ENCODE measurements at regions not wholly inside any gene's neighbourhood (a gene's known extent, or its start where the extent isn't known, plus 50 kb on each side); places are given as distances from the start of the nearest gene placed in this dataset.

DNA sequence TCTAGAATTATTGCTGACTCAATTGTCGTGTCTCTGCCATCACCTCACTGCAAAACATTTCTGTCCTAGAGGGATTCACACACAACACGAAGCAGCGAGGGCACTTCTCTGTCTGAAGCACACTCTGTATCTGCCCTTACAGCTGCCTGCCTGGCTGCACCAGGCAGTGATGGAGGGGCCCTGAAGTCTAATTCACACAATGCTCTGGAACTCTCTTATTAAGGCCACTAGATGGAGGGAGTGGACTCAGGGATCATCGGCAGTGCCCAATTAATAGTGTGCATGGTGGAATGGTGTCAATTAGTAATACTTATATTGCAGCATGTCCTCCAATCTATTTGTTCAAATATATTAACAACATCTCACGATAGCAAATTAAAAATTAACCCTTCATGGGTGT lies 157.5 kb upstream of the MAP1B start:
- DNase-seq = no peak
- H3K4me3 ChIP-seq (ENCODE audit: insufficient read depth, low read depth, low read length) = no peak overlapping the region

DNA sequence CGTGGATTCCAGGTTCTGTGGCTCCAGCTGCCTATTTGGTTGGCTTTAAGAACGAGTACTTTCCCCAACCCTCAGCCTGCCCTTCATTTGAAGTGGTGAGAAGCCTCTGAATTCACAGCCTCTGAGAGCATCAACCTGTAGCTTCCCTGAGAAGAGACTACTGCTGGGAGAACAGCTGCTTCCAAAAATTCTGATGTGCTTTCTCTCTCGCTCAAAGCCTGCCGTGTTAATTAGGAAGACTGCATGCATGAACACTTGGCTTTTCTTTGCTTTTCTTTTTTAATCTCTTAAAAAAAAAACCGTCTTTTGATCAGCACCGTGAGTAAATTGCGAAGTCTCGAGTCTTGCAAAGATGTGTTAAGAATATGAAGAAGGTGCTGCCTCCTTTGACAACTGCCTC lies 153.4 kb upstream of the MAP1B start:
- Histone ChIP-seq H3K4me3 (ENCODE audit: insufficient read depth, low read depth, low read length) (no peak overlapping the region), H3K36me3 (replicated peaks; ENCODE audit: control insufficient read depth, insufficient read depth, low read length) (no peaks in the 10 kb centered on the region), H3K27me3 (ENCODE audit: control insufficient read depth, insufficient read depth, low read length) (no peaks in the 10 kb centered on the region)
- DNase-seq = no peak

More for the DNA sequence above, 157.5 kb upstream of the MAP1B start:
- Histone ChIP-seq H3K27me3 (ENCODE audit: control insufficient read depth, insufficient read depth, low read length) (no peaks in the 10 kb centered on the region), H3K36me3 (replicated peaks; ENCODE audit: control insufficient read depth, insufficient read depth, low read length) (no peaks in the 10 kb centered on the region)

DNA sequence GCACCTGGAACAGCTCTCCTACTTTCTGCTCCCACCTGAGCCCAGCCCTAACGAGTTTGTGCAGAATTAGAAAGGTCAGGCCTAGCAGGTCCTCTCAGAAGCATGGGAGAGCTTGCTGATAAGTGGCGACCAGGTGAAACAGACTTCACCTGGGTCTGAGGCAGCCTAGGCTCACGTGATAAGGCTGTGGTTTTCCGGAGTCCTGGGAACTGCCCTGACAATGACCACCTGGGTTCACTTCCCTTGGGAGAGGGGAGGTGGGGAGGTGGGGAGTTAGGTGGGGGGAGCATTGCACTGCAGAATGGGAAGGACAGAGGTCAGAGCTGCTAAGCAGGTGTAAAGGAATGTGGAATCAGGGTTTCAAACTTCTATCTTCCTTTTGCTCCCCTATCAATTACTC lies 152.9 kb upstream of the MAP1B start:
- DNase-seq = no peak

DNA sequence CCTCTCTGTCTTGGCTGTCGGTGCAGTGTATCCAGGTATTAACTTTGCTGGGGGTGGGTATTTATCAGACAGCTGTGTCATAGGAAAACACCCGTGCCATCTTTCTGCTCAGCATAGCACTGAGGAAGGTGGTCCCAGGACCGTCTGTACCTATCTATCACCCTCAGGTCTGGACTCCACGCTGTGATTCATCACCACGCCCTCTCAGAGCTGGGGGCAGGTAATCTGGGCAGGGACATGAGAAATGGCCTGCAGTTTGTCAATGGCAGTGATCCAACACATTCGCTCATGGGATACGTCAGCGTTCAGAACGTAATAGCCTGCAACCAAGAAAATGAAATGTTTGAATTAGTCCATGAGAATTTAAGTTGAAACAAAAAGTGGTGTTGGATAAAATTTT lies 151.6 kb upstream of the MAP1B start:
- no peaks in the 10 kb centered on the region for H3K36me3 ChIP-seq (replicated peaks; ENCODE audit: control insufficient read depth, insufficient read depth, low read length)
- no peaks in the 10 kb centered on the region for H3K27me3 ChIP-seq (ENCODE audit: control insufficient read depth, insufficient read depth, low read length)
- no peak overlapping the region for H3K4me3 ChIP-seq (ENCODE audit: insufficient read depth, low read depth, low read length)
- DNase-seq = no peak

More for the DNA sequence above, 152.9 kb upstream of the MAP1B start:
- no peak overlapping the region for H3K4me3 ChIP-seq (ENCODE audit: insufficient read depth, low read depth, low read length)
- no peaks in the 10 kb centered on the region for H3K27me3 ChIP-seq (ENCODE audit: control insufficient read depth, insufficient read depth, low read length)
- H3K36me3 ChIP-seq (replicated peaks; ENCODE audit: control insufficient read depth, insufficient read depth, low read length) = no peaks in the 10 kb centered on the region

DNA sequence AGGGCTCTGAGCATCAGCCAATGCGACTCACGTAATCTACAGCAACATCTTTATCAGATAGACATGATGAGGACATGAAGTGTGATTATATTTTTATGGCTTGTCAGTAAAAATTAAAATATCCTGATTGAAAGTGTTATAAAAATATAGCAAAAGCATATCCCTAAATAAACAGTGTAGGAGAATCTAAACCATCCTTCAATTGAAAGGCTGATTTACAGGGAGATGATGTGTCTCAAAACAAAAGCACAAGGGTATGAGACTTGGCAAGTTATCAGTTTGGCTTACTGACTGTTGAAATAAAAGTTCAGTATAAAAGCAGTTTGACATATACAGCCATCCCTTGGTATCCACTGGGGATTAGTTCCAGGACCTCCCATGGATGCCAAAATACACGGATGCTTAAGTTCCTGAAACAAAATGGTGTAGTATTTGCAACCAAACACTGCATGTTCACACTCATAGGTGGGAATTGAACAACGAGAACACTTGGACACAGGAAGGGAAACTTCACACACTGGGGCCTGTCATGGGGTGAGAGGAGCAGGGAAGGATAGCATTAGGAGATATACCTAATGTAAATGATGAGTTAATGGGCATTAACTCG lies 149.9 kb upstream of the MAP1B start:
- DNase-seq = no peak
- Histone ChIP-seq H3K27me3 (ENCODE audit: control insufficient read depth, insufficient read depth, low read length) (no peaks in the 10 kb centered on the region), H3K36me3 (replicated peaks; ENCODE audit: control insufficient read depth, insufficient read depth, low read length) (no peaks in the 10 kb centered on the region), H3K4me3 (ENCODE audit: insufficient read depth, low read depth, low read length) (no peak overlapping the region)

DNA sequence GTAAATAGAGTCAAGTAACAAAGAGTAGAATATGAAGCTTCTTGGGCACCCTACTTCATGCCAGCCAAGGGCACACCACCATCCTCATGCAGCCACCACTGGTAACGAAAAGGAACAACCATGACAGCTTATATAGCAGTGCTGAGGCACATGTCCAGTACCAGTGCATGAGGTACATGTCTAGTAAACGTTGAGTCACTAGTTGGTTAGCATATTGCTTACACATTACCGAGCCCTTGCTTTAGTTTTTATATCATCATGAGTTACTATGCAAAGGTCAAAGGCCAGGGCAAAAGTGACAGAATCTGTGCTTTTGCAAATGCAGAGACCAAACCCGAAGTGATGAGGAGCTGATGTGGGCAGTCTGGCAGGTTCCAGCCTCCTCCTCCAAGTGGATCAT lies 147.1 kb upstream of the MAP1B start:
- no peaks in the 10 kb centered on the region for H3K27me3 ChIP-seq (ENCODE audit: control insufficient read depth, insufficient read depth, low read length)
- H3K36me3 ChIP-seq (replicated peaks; ENCODE audit: control insufficient read depth, insufficient read depth, low read length) = no peaks in the 10 kb centered on the region
- DNase-seq = no peak
- H3K4me3 ChIP-seq (ENCODE audit: insufficient read depth, low read depth, low read length) = no peak overlapping the region

DNA sequence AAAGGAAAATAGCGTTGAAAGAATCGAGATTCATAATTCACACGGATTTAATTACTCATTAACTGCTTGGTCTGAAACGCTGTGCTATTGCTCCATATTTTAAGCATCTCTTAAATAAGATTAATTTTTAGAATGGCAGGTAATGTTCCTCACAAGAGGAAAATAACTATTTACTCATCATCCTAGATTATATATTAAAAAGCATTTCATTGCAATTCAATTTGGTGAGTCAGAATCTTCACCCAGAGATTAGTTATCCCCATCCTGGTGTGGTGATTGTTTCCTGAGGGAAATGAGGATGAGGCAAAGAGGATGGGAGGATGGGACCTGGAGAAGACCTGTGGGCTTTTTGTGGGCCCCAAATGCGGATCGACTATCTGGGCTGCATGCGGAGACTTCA lies 145.5 kb upstream of the MAP1B start:
- H3K4me3 ChIP-seq (ENCODE audit: insufficient read depth, low read depth, low read length) = no peak overlapping the region
- no peak for DNase-seq
- H3K27me3 ChIP-seq (ENCODE audit: control insufficient read depth, insufficient read depth, low read length) = no peaks in the 10 kb centered on the region
- no peaks in the 10 kb centered on the region for H3K36me3 ChIP-seq (replicated peaks; ENCODE audit: control insufficient read depth, insufficient read depth, low read length)

DNA sequence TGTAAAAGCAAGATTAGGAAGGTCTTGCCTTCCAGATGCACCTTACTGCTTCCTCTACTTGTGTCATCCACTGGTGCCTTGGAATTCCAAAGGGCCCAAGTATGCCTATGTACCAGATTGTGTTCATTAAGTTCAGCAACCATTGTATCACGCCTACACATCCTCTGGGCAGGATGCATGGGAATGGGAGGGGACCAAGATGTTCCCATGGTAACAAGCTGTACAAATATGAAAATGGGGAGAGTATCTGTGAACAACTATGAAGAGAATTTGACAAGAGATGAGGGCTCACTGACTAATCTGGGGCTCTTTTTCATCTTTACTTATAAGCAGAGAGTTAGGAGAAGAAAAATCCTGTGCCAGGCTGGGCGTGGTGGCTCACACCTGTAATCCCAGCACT lies 137.8 kb upstream of the MAP1B start:
- no peak overlapping the region for H3K4me3 ChIP-seq (ENCODE audit: insufficient read depth, low read depth, low read length)
- H3K27me3 ChIP-seq (ENCODE audit: control insufficient read depth, insufficient read depth, low read length) = no peaks in the 10 kb centered on the region
- H3K36me3 ChIP-seq (replicated peaks; ENCODE audit: control insufficient read depth, insufficient read depth, low read length) = no peaks in the 10 kb centered on the region
- no peak for DNase-seq

DNA sequence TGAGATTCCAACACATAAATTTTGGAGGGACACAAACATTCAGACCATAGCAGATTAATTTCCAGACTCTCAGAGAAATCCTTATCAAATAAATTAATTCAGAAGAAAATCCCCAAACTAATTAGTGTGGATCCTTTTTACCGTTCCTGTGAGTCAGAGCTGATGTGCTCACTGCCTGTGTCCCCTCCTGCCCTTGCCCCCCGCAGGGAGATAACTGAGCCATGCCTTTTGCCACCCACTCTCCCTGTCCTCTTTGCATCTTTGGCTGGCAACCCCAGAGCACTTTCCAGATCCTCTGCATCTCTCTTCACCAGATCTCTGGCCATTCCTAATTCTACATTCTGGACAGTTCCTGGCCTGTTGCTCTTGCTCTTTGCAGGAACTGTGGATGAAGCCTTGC lies 135.4 kb upstream of the MAP1B start:
- no peak for DNase-seq
- Histone ChIP-seq H3K4me3 (ENCODE audit: insufficient read depth, low read depth, low read length) (no peak overlapping the region), H3K36me3 (replicated peaks; ENCODE audit: control insufficient read depth, insufficient read depth, low read length) (no peaks in the 10 kb centered on the region), H3K27me3 (ENCODE audit: control insufficient read depth, insufficient read depth, low read length) (no peaks in the 10 kb centered on the region)

DNA sequence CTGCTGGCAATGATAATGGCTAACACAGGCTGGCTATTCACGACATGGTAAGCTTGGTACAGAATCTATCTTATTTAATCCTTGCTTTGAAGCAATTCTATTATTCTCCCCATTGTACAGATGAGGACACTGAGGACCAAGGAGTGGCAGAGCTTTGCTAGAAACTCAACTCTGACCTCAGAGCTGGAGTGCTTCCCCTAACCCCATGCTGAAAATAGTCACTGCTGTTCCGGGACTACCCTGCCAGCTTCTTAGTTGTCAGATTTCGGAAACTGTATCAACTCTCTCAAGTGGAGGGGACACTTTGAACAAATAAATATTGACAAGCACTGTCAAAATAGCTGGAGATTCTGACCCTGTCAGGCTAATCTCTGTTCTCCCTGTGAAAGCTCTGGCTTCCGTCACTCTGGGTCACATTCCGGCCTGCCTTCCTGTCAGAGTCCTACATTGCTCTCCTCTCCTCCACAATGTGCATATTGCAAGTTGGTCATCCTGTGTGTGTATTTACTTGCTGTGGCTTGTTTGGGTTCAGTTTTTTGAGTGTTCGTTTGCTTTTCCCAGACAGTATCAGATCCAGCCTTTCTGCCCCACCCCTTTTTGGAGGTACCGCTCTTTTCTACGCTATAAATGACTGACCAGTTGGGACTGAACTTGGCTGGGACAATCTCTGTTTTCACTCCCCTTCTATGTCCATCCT lies 134.3 kb upstream of the MAP1B start:
- Histone ChIP-seq H3K27me3 (ENCODE audit: control insufficient read depth, insufficient read depth, low read length) (no peaks in the 10 kb centered on the region), H3K36me3 (replicated peaks; ENCODE audit: control insufficient read depth, insufficient read depth, low read length) (no peaks in the 10 kb centered on the region), H3K4me3 (ENCODE audit: insufficient read depth, low read depth, low read length) (no peak overlapping the region)
- DNase-seq = no peak

DNA sequence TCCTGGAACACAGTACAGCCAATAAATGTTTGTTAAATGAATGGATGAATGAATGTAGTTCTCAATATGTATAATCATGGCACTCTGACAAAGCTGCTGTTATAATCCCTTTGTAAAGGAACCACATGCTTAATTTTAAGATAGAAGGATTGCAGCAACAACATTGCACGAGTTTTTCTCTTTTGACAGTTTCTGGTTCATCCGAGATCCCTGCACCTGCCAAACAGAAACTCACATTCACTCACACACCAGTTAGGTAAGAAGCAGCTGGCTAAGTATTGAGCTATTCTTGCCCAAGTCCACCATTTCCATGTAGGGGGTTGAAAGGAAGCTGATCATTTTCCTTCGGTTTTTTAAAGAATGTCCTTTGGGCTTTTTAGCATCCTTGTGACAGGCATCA lies 133.7 kb upstream of the MAP1B start:
- Histone ChIP-seq H3K27me3 (ENCODE audit: control insufficient read depth, insufficient read depth, low read length) (no peaks in the 10 kb centered on the region), H3K36me3 (replicated peaks; ENCODE audit: control insufficient read depth, insufficient read depth, low read length) (no peaks in the 10 kb centered on the region), H3K4me3 (ENCODE audit: insufficient read depth, low read depth, low read length) (no peak overlapping the region)
- DNase-seq = no peak

DNA sequence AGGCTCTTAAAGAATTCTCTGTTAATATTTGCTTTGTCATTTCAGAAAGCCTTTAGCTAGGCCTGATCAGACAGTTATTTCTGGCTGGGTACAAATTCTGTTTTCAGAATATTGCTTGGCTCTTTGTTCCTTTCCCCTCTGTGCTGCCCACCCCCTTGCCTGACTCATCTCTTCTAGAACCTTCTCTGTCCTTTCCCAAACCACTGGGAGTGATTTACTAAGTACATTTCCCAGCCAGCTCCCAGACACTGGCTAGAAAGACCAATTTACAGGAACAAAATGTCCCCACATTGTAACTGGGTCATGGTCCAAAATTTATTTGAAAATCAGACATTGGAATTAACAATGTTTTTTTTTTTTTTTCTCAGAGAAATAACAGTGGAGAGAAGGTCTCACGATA lies 133.1 kb upstream of the MAP1B start:
- no peak overlapping the region for H3K4me3 ChIP-seq (ENCODE audit: insufficient read depth, low read depth, low read length)
- no peaks in the 10 kb centered on the region for H3K36me3 ChIP-seq (replicated peaks; ENCODE audit: control insufficient read depth, insufficient read depth, low read length)
- no peaks in the 10 kb centered on the region for H3K27me3 ChIP-seq (ENCODE audit: control insufficient read depth, insufficient read depth, low read length)
- no peak for DNase-seq

DNA sequence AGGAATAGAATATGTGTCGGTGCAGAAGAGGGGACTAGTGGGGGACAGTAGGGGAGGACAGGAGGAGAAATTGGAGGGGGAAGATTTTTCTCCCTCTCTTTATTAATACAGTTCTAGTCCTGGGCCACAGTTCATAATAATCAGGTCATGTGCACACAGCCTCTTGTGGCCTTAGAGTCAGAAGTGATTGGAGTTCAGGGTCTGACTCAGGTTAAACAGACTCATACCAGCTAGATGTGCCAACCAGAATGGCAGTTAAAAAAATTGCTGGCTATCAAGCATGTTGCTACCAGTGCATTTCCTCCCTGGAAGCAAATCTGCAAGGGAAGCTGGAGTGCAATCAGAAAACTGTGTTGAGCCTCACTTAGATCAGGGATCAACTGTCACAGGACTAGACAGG lies 132.7 kb upstream of the MAP1B start:
- no peaks in the 10 kb centered on the region for H3K27me3 ChIP-seq (ENCODE audit: control insufficient read depth, insufficient read depth, low read length)
- no peaks in the 10 kb centered on the region for H3K36me3 ChIP-seq (replicated peaks; ENCODE audit: control insufficient read depth, insufficient read depth, low read length)
- no peak for DNase-seq

DNA sequence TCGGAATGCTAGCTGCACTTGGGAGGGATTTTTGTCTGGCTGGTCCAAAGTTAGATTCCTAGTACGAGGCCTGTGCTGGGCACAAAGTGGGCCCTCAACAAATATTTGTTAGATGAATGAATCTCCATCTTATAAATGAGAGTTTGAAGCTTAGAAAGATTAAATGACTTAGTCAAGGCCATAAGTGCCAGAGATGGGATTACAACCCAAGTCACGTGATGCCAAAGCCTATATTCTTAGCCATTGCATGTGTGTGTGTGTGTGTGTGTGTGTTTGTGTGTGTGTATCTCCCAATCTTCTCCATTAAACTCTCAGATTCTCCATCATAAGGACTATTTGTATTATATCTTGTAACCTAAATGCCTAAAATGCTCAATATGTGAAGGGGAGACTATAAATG lies 130.8 kb upstream of the MAP1B start:
- Histone ChIP-seq H3K27me3 (ENCODE audit: control insufficient read depth, insufficient read depth, low read length) (no peaks in the 10 kb centered on the region), H3K36me3 (replicated peaks; ENCODE audit: control insufficient read depth, insufficient read depth, low read length) (no peaks in the 10 kb centered on the region), H3K4me3 (ENCODE audit: insufficient read depth, low read depth, low read length) (no peak overlapping the region)
- DNase-seq = no peak

More for the DNA sequence above, 132.7 kb upstream of the MAP1B start:
- no peak overlapping the region for H3K4me3 ChIP-seq (ENCODE audit: insufficient read depth, low read depth, low read length)

DNA sequence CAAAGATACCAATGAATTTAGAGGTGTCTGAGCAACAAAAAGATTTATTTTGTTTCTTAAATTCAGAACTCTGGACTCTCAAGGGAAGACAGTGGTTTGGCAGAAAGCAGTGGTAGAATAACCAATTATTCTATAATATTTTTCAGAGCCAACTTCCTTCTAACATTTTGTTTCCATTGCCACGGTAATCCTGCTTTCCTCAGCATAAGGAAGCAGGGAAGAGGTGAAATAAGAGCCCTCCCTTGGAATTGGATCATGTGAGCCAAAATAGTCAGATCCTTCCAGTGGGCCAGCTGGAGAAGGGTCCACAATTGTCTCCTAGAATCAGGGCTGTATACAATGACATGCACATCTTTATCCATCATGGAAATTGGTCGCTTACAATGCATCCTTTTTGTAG lies 130.0 kb upstream of the MAP1B start:
- H3K27me3 ChIP-seq (ENCODE audit: control insufficient read depth, insufficient read depth, low read length) = no peaks in the 10 kb centered on the region
- H3K36me3 ChIP-seq (replicated peaks; ENCODE audit: control insufficient read depth, insufficient read depth, low read length) = no peaks in the 10 kb centered on the region
- H3K4me3 ChIP-seq (ENCODE audit: insufficient read depth, low read depth, low read length) = no peak overlapping the region
- DNase-seq = no peak

DNA sequence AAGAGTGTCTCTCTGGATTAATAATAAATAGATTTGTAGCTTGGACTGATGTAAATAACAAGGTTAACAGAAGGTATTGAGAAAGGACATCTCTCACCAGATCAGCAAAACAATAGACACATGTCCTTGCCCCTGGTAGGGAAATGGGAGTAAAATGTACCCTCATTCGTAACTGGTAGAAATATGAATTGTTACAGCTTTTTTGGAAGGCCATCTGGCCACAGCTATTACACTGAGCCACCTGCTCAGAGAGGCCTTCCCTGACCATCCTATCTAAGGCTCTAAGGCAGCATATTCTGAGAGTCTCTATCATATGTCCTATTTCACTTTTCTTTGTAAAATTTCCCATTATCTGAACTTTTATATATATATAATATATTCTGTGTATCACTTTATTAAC lies 129.1 kb upstream of the MAP1B start:
- H3K36me3 ChIP-seq (replicated peaks; ENCODE audit: control insufficient read depth, insufficient read depth, low read length) = no peaks in the 10 kb centered on the region

More for the DNA sequence above, 129.1 kb upstream of the MAP1B start:
- DNase-seq = no peak
- H3K4me3 ChIP-seq (ENCODE audit: insufficient read depth, low read depth, low read length) = no peak overlapping the region
- H3K27me3 ChIP-seq (ENCODE audit: control insufficient read depth, insufficient read depth, low read length) = no peaks in the 10 kb centered on the region
